ELR (cell line): ENCODE measurements at regions not wholly inside any gene's neighbourhood (a gene's known extent, or its start where the extent isn't known, plus 50 kb on each side); places are given as distances from the start of the nearest gene placed in this dataset.

ENCODE experiments used
- DNase-seq: peaks from one replicate; pipeline ENCODE4 v3.0.0-alpha.2; 2015; ENCODE audit warnings: low read depth

- no peak for DNase-seq
Measured at GRCh38 chr11:70570693-70571395, 172.5 kb downstream of the CTTN start.

GRCh38 chr11:70572974-70573260 lies 174.6 kb downstream of the CTTN start:
- DNase-seq = no peak

- DNase-seq = no peak
Measured at GRCh38 chr11:70573701-70574151, 175.4 kb downstream of the CTTN start.

GRCh38 chr11:70574725-70575347 lies 176.5 kb downstream of the CTTN start:
- no peak for DNase-seq

GRCh38 chr11:70575396-70576060 lies 177.2 kb downstream of the CTTN start:
- no peak for DNase-seq

GRCh38 chr11:70577258-70577603 lies 178.9 kb downstream of the CTTN start:
- no peak for DNase-seq

- no peak for DNase-seq
Measured at GRCh38 chr11:70577948-70578347, 179.6 kb downstream of the CTTN start.

GRCh38 chr11:70578371-70578770 lies 180.0 kb downstream of the CTTN start:
- no peak for DNase-seq

- DNase-seq = no peak
Measured at GRCh38 chr11:70578831-70579230, 180.5 kb downstream of the CTTN start.

- DNase-seq = no peak
Measured at GRCh38 chr11:70579316-70579955, 181.1 kb downstream of the CTTN start.

- no peak for DNase-seq
Measured at GRCh38 chr11:70580036-70580805, 181.9 kb downstream of the CTTN start.

GRCh38 chr11:70581991-70582885 lies 183.9 kb downstream of the CTTN start:
- no peak for DNase-seq

DNA sequence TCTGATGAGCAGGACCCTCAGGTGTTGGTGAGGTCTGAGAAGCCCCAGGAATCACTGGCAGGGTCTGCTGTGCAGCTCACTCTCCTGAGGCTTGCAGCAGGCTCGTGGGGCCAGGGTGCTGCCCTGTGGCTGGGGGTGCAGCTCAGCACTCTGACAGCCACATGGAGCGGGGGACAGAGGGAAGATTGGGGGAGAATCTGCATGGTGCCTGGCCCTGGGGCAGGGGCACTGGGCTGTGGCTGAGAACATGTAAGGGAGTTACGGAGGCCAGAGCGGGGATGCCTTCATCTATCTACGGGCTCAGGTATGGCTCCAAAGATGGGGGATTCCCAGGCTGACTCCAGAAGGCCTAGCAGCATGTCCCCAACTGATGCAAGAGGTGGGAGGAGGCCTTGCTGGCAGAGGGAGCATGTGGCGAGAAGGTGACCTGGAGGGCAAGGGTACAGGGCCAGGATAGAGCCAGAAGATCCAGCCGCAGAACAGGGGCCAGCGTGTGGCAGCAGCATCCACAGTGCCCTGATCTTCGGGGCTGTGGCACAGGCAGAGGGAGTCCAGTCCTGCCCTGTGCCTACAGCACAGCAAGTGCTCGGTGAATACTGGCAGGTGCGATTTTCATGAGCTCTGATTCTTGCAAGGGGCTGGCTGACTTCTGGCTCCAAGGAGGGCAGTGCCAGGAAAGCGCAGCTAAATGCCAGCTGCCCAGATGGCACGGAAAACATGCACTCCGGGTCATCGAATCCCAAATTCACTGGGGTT lies 184.7 kb downstream of the CTTN start:
- DNase-seq = no peak

DNA sequence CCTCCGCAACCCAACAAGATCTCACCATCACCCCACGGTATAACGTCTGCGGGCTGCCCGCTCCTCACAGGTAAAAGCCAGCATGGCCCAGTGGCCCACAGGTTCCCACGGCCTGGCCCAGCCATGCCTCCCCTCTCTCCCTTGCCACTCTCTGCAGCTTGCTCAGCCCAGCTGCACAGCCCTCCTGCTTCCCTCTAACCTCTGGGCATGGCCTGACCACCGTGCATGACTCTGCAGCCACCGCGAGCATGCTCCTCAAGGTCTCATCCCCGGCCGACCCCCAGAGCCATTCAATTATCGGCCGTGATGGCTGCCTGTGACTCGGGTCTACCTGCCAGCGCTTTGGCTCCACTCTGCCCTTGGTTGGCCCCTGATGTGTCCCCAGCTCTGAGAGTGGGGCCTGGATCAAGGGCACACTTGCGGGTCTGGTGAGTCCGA lies 185.5 kb downstream of the CTTN start:
- no peak for DNase-seq

GRCh38 chr11:70584498-70585235 lies 186.3 kb downstream of the CTTN start:
- no peak for DNase-seq

GRCh38 chr11:70585236-70585545 lies 186.9 kb downstream of the CTTN start:
- no peak for DNase-seq

- no peak for DNase-seq
Measured at GRCh38 chr11:70586261-70587074, 188.1 kb downstream of the CTTN start.

GRCh38 chr11:70587075-70587389 lies 188.7 kb downstream of the CTTN start:
- no peak for DNase-seq

- DNase-seq = no peak
Measured at GRCh38 chr11:70590356-70590991, 192.1 kb downstream of the CTTN start.
